GM19239 (cell line): ENCODE measurements at regions not wholly inside any gene's neighbourhood (a gene's known extent, or its start where the extent isn't known, plus 50 kb on each side); places are given as distances from the start of the nearest gene placed in this dataset.

Source experiments
- DNase-seq: peaks from one replicate; pipeline ENCODE4 v3.0.0; 2011; ENCODE audit warnings: low spot score; ENCODE audit not compliant: insufficient read length
- FAIRE-seq: peaks from 2 replicates; lab custom pipeline; 2011; peaks lifted over from hg19 to GRCh38; lab: Jason Lieb, UNC

GRCh38 chr17:27236717-27237315, 57.1 kb upstream of the WSB1 start:
- FAIRE-seq: peak; percentile 95
- DNase-seq: peak; percentile 48

- FAIRE-seq: no peak
Measured at GRCh38 chr17:27237890-27238289, 56.0 kb upstream of the WSB1 start.

GRCh38 chr17:27239046-27239445, 54.9 kb upstream of the WSB1 start:
- FAIRE-seq (peak; percentile 87), DNase-seq (peak; percentile 36)

More at GRCh38 chr17:27237890-27238289, 56.0 kb upstream of the WSB1 start:
- DNase-seq: no peak

- DNase-seq (no peak), FAIRE-seq (no peak)
Measured at GRCh38 chr17:27239584-27239983, 54.3 kb upstream of the WSB1 start.

GRCh38 chr17:27240086-27240801, 53.7 kb upstream of the WSB1 start:
- DNase-seq: no peak
- FAIRE-seq: no peak

GRCh38 chr17:27240802-27241155, 53.1 kb upstream of the WSB1 start:
- FAIRE-seq: no peak
- no peak for DNase-seq

GRCh38 chr17:27241346-27241946, 52.5 kb upstream of the WSB1 start:
- DNase-seq: no peak
- FAIRE-seq: peak; percentile 76

GRCh38 chr17:27242951-27243350, 51.0 kb upstream of the WSB1 start:
- DNase-seq (no peak), FAIRE-seq (no peak)

GRCh38 chr17:27244011-27244410, 49.9 kb upstream of the WSB1 start:
- FAIRE-seq (no peak), DNase-seq (no peak)
